Brain microvascular endothelial cell (primary cell): ENCODE measurements at regions not wholly inside any gene's neighbourhood (a gene's known extent, or its start where the extent isn't known, plus 50 kb on each side); places are given as distances from the start of the nearest gene placed in this dataset.

Experiments used
- DNase-seq: peaks from one replicate; pipeline ENCODE4 v3.0.0-alpha.2; 2020
- H3K27ac ChIP-seq: fragments of 250-450 bp; sonication (Bioruptor Pico); 2 replicates; pipeline ENCODE4 v1.5.1; 2020; ENCODE audit warnings: mild to moderate bottlenecking, moderate library complexity
- H3K27me3 ChIP-seq: fragments of 250-450 bp; sonication (Bioruptor Pico); replicated peaks from 2 replicates; pipeline ENCODE4 v1.5.1; 2020; ENCODE audit warnings: mild to moderate bottlenecking
- H3K36me3 ChIP-seq: fragments of 250-450 bp; sonication (Bioruptor Pico); replicated peaks from 2 replicates; pipeline ENCODE4 v1.5.1; 2020; ENCODE audit warnings: mild to moderate bottlenecking
- H3K4me3 ChIP-seq: 2 replicates; pipeline ENCODE4 v1.5.1; 2011; ENCODE audit warnings: low read depth, mild to moderate bottlenecking, control low read depth, low read length, moderate library complexity
- in situ Hi-C: cut with HindIII; loops from 2 replicates; pipeline ENCODE4 v1.10.0; 2017; ENCODE audit warnings: low sequenced_read_pairs, low pct_ligation_motif_present
- TF ChIP-seq, protein P1 (sequence below): IDR thresholded peaks from 2 replicates; pipeline ENCODE4 v1.5.1; 2011; ENCODE audit warnings: low read depth, mild to moderate bottlenecking, moderate library complexity, low read length, control low read depth, inconsistent platforms; ENCODE audit errors: missing control alignments

DNA sequence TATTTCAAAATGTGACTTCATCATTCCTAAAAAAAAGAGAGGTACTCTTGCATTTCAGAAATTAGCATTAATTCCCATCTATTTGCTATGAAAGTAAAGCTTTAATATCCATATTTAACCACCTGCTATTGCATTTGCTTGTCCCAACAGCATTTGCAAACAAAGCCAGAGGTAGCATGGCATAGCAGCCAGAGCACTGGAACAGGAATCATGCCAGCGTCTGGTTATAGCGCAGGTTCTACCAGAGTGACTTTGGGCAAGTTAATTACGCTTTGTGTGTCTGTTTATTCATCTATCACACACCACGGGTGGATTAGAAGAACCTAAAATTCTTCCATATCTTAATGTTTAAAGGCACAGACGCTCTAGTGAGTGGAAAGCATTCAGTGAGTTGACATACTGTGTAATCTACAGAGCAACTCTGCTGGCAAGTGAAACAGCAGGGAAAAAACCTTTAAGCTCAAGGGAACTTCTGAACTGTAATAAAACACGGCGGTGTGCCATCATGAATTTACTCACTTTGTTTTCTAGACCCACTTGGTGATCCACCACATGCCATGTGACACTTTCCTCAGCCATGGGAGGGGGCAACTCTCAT, 76.6 kb upstream of the QRFPR start:
- DNase-seq: no peak
- TF ChIP-seq, protein P1, sequence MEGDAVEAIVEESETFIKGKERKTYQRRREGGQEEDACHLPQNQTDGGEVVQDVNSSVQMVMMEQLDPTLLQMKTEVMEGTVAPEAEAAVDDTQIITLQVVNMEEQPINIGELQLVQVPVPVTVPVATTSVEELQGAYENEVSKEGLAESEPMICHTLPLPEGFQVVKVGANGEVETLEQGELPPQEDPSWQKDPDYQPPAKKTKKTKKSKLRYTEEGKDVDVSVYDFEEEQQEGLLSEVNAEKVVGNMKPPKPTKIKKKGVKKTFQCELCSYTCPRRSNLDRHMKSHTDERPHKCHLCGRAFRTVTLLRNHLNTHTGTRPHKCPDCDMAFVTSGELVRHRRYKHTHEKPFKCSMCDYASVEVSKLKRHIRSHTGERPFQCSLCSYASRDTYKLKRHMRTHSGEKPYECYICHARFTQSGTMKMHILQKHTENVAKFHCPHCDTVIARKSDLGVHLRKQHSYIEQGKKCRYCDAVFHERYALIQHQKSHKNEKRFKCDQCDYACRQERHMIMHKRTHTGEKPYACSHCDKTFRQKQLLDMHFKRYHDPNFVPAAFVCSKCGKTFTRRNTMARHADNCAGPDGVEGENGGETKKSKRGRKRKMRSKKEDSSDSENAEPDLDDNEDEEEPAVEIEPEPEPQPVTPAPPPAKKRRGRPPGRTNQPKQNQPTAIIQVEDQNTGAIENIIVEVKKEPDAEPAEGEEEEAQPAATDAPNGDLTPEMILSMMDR: no peak
- peaks cover 2% of the 10 kb centered on the region for H3K27me3 ChIP-seq
- in situ Hi-C loops: no loop called here
- H3K4me3 ChIP-seq: no peak overlapping the region
- H3K36me3 ChIP-seq: no peaks in the 10 kb centered on the region
- H3K27ac ChIP-seq: no peak overlapping the region

DNA sequence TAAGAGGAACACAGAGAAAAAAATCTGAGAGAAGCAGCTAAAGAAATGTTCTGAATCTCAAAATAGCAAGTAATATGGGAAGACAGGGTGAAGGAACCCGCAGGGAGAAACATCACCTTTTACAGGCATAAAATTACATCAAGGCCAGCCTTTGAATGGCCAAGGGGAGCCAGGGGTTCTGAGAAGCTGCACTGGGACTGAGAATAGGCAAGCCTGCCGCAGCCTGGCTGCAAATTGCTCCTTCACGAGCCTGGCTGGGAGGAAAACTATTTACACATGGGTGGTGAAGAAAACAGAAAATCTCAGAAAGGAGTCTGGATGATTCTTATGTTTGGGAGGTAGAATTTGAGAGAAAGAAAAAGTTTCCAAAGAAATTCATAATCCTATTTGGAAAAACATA, 74.5 kb upstream of the QRFPR start:
- H3K27ac ChIP-seq: no peak overlapping the region
- DNase-seq: no peak
- peaks cover 2% of the 10 kb centered on the region for H3K27me3 ChIP-seq
- in situ Hi-C loops: no loop called here
- no peak overlapping the region for H3K4me3 ChIP-seq
- no peaks in the 10 kb centered on the region for H3K36me3 ChIP-seq
- TF ChIP-seq, protein P1: no peak

DNA sequence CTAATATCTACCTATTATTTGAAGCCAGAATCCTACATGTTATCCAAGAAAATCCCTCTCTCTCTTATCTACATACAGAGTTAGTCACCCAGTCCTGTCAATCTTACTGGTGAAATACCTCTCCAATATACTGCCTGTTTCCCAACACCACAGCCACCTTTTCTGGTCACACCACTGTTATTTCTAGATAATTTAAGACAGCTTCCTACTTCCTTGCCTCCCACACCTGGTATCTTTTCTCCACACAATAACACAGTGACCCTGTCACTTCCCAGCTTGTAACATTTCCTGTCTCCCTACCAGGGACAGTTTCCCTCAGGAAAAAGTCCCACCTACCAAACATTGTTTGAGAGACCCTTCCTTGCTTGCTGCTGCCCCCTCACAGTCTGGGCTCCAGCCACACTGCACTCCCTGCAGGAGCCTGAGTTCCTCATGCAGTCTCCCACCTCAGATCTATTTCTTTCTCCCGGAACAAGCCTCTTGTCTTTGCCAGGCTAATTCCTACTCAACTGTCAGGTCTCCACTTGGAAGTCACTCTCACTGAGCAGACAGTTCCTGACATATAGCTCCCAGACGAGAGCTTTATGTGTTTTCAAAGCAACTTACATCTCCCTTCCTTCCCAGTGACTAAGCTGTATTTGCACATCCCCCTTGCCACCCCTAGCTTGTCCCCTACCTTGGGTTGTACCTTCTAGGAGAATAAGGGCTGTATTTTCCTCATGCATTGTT, 73.6 kb upstream of the QRFPR start:
- Histone ChIP-seq H3K27me3 (peaks cover 2% of the 10 kb centered on the region), H3K27ac (no peak overlapping the region), H3K36me3 (no peaks in the 10 kb centered on the region), H3K4me3 (no peak overlapping the region)
- in situ Hi-C loops: no loop called here
- DNase-seq: no peak
- TF ChIP-seq, protein P1: no peak

DNA sequence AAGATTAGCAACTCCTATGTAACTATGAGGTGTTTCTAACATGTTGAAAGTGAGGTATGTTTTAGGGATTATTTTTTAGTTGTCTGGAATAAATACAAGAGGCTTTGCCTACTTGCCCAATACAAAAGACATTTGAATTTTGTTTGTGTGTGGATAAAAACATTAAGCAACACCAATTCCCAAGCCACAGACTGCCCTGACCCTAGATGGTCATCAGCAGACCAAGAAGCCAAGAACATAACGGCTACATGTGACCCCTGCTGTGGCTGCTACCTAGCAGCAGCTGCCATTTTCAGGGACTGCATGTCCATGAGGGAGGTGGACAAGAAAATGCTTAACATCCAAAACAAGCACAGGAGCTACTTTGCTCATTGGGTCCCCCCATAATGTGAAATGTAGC, 70.5 kb upstream of the QRFPR start:
- in situ Hi-C loops: no loop called here
- no peak overlapping the region for H3K4me3 ChIP-seq
- H3K27me3 ChIP-seq: peaks cover 2% of the 10 kb centered on the region
- DNase-seq: no peak
- TF ChIP-seq, protein P1: no peak
- no peaks in the 10 kb centered on the region for H3K36me3 ChIP-seq
- no peak overlapping the region for H3K27ac ChIP-seq

DNA sequence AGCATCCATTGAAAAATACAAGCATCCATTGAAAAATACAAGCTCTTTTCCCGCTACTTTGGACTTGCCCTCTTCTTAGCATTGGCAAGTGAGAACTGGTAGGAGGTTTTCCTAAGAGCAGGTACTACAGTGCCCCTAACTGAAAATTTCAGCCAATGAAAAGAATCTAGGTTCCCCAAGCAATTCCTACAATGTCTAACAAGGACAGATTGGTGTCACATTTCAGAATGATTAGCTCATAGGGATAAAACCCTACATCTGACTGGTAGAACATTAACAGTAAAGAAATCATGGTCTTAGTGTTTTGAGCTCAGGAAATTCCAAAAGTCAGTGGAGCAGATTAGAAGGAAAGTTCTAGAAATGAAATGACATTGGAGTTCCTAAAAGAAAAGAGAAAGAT, 68.6 kb upstream of the QRFPR start:
- TF ChIP-seq, protein P1: no peak
- DNase-seq: no peak
- no peak overlapping the region for H3K27ac ChIP-seq
- H3K4me3 ChIP-seq: no peak overlapping the region
- in situ Hi-C loops: no loop called here
- H3K36me3 ChIP-seq: no peaks in the 10 kb centered on the region
- H3K27me3 ChIP-seq: no peaks in the 10 kb centered on the region
